ENCODE measurements at regions not wholly inside any gene's neighbourhood (a gene's known extent, or its start where the extent isn't known, plus 50 kb on each side); places are given as distances from the start of the nearest gene placed in this dataset.

GRCh38 chr5:102130386-102130785 is 165.7 kb downstream of the SLCO4C1 start:
- H3K4me3 ChIP-seq (ENCODE audit: low read depth, low read length, poor library complexity, severe bottlenecking) = no peak overlapping the region
- no peaks in the 10 kb centered on the region for H3K4me1 ChIP-seq (ENCODE audit: insufficient read depth, low read length, poor library complexity, severe bottlenecking)
- H3K9me3 ChIP-seq (ENCODE audit: low read length) = no peaks in the 10 kb centered on the region
- no peak overlapping the region for H3K27ac ChIP-seq (ENCODE audit: low read depth, low read length, poor library complexity, severe bottlenecking)
- H2AFZ ChIP-seq (ENCODE audit: low read length) = no peak overlapping the region
- no peaks in the 10 kb centered on the region for H3K9me2 ChIP-seq (ENCODE audit: insufficient read depth, low read length)
- TF ChIP-seq EZH2phosphoT487 (IDR thresholded peaks at IDR 0.05; ENCODE audit: borderline replicate concordance, low read depth, low read length) = no peak
- TF ChIP-seq CTCF (conservative IDR thresholded peaks at IDR 0.05; ENCODE audit: low read length) = no peak
- ChIA-PET CTCF (ENCODE audit: unreplicated experiment) (no interaction called here), POLR2A (no interaction called here)
- no peak overlapping the region for H3K4me2 ChIP-seq (ENCODE audit: low read length)
- no peaks in the 10 kb centered on the region for H4K20me1 ChIP-seq (ENCODE audit: insufficient read depth, low read length)
- intact Hi-C loops (cut with micrococcal nuclease; ENCODE audit: unreplicated experiment) = no loop called here
- no TSS peak for BruUV-seq (replicated peaks)
- H3K36me3 ChIP-seq (ENCODE audit: insufficient read depth, low read length) = no peaks in the 10 kb centered on the region
- no peak for DNase-seq (ENCODE audit: low spot score)
- no peaks in the 10 kb centered on the region for H3K79me2 ChIP-seq (ENCODE audit: insufficient read depth, low read depth, low read length)

- ChIA-PET CTCF (ENCODE audit: unreplicated experiment) (no interaction called here), POLR2A (interaction anchor here (0.7 to 1.3 kb wide), 2 partner anchors 9 to 751 kb away, joined by 4 to 5 read pairs; no protein-coding TSS in a partner anchor)
- no peak overlapping the region for H3K4me2 ChIP-seq (ENCODE audit: low read length)
- DNase-seq (ENCODE audit: low spot score) = no peak
- H3K27ac ChIP-seq (ENCODE audit: low read depth, low read length, poor library complexity, severe bottlenecking) = no peak overlapping the region
- no peaks in the 10 kb centered on the region for H3K9me2 ChIP-seq (ENCODE audit: insufficient read depth, low read length)
- no peak overlapping the region for H2AFZ ChIP-seq (ENCODE audit: low read length)
- no peaks in the 10 kb centered on the region for H4K20me1 ChIP-seq (ENCODE audit: insufficient read depth, low read length)
- H3K36me3 ChIP-seq (ENCODE audit: insufficient read depth, low read length) = no peaks in the 10 kb centered on the region
- no peak for TF ChIP-seq EZH2phosphoT487 (IDR thresholded peaks at IDR 0.05; ENCODE audit: borderline replicate concordance, low read depth, low read length)
- no peak for TF ChIP-seq CTCF (conservative IDR thresholded peaks at IDR 0.05; ENCODE audit: low read length)
- intact Hi-C loops (cut with micrococcal nuclease; ENCODE audit: unreplicated experiment) = no loop called here
- no peak overlapping the region for H3K4me3 ChIP-seq (ENCODE audit: low read depth, low read length, poor library complexity, severe bottlenecking)
- H3K9me3 ChIP-seq (ENCODE audit: low read length) = no peaks in the 10 kb centered on the region
- no peaks in the 10 kb centered on the region for H3K4me1 ChIP-seq (ENCODE audit: insufficient read depth, low read length, poor library complexity, severe bottlenecking)
- no peaks in the 10 kb centered on the region for H3K79me2 ChIP-seq (ENCODE audit: insufficient read depth, low read depth, low read length)
- BruUV-seq (replicated peaks) = no TSS peak
Observed at GRCh38 chr5:102119252-102119651, 176.8 kb downstream of the SLCO4C1 start.

GRCh38 chr5:102115736-102116135 is 180.3 kb downstream of the SLCO4C1 start:
- Histone ChIP-seq H3K36me3 (ENCODE audit: insufficient read depth, low read length) (no peaks in the 10 kb centered on the region), H3K4me2 (ENCODE audit: low read length) (no peak overlapping the region), H3K4me3 (ENCODE audit: low read depth, low read length, poor library complexity, severe bottlenecking) (no peak overlapping the region), H4K20me1 (ENCODE audit: insufficient read depth, low read length) (no peaks in the 10 kb centered on the region), H3K4me1 (ENCODE audit: insufficient read depth, low read length, poor library complexity, severe bottlenecking) (no peaks in the 10 kb centered on the region), H2AFZ (ENCODE audit: low read length) (no peak overlapping the region), H3K9me2 (ENCODE audit: insufficient read depth, low read length) (no peaks in the 10 kb centered on the region), H3K27ac (ENCODE audit: low read depth, low read length, poor library complexity, severe bottlenecking) (no peak overlapping the region), H3K9me3 (ENCODE audit: low read length) (no peaks in the 10 kb centered on the region), H3K79me2 (ENCODE audit: insufficient read depth, low read depth, low read length) (no peaks in the 10 kb centered on the region)
- POLR2A ChIA-PET = no interaction called here
- DNase-seq (ENCODE audit: low spot score) = no peak
- CTCF ChIA-PET (ENCODE audit: unreplicated experiment) = no interaction called here
- TF ChIP-seq EZH2phosphoT487 (IDR thresholded peaks at IDR 0.05; ENCODE audit: borderline replicate concordance, low read depth, low read length) (no peak), CTCF (conservative IDR thresholded peaks at IDR 0.05; ENCODE audit: low read length) (no peak)
- no TSS peak for BruUV-seq (replicated peaks)
- intact Hi-C loops (cut with micrococcal nuclease; ENCODE audit: unreplicated experiment) = no loop called here

Measured in OCI-LY7 (cell line).